Astrocyte (in vitro differentiated cells and primary cell): ENCODE measurements at regions not wholly inside any gene's neighbourhood (a gene's known extent, or its start where the extent isn't known, plus 50 kb on each side); places are given as distances from the start of the nearest gene placed in this dataset.

ENCODE experiments used
- DNase-seq: peaks from one replicate; pipeline ENCODE4 v3.0.0-alpha.2; 2010; ENCODE audit warnings: low read depth
- FAIRE-seq: peaks from 2 replicates; lab custom pipeline; 2011; peaks lifted over from hg19 to GRCh38; lab: Jason Lieb, UNC
- H2AFZ ChIP-seq: 2 replicates; pipeline ENCODE4 v1.6.0; 2012; ENCODE audit warnings: low read depth, low read length, inconsistent platforms
- H3K27ac ChIP-seq: 2 replicates; pipeline ENCODE4 v1.5.1; 2011; ENCODE audit warnings: low read depth, low read length, inconsistent platforms
- H3K27me3 ChIP-seq: 2 replicates; pipeline ENCODE4 v1.6.0; 2011; ENCODE audit warnings: low read length, inconsistent platforms; ENCODE audit not compliant: insufficient read depth
- H3K36me3 ChIP-seq: 2 replicates; pipeline ENCODE4 v1.5.1; 2011; ENCODE audit warnings: low read length, inconsistent platforms; ENCODE audit not compliant: insufficient read depth
- H3K4me1 ChIP-seq: 2 replicates; pipeline ENCODE4 v1.5.1; 2011; ENCODE audit warnings: low read length, inconsistent platforms; ENCODE audit not compliant: insufficient read depth
- H3K4me2 ChIP-seq: 2 replicates; pipeline ENCODE4 v1.6.0; 2012; ENCODE audit warnings: low read length, inconsistent platforms
- H3K4me3 ChIP-seq: 2 replicates; pipeline ENCODE4 v1.5.1; 2011; ENCODE audit warnings: low read depth, mild to moderate bottlenecking, low read length, inconsistent platforms; ENCODE audit not compliant: insufficient read depth
- H3K79me2 ChIP-seq: 2 replicates; pipeline ENCODE4 v1.6.0; 2012; ENCODE audit warnings: mild to moderate bottlenecking, low read length, inconsistent platforms; ENCODE audit not compliant: insufficient read depth
- H3K9ac ChIP-seq: 2 replicates; pipeline ENCODE4 v1.6.0; 2012; ENCODE audit warnings: mild to moderate bottlenecking, low read length, inconsistent platforms
- H3K9me3 ChIP-seq: 2 replicates; pipeline ENCODE4 v1.5.1; 2012; ENCODE audit warnings: low read depth, mild to moderate bottlenecking, low read length, inconsistent platforms; ENCODE audit not compliant: insufficient read depth
- H4K20me1 ChIP-seq: 2 replicates; pipeline ENCODE4 v1.6.0; 2012; ENCODE audit warnings: low read length, inconsistent platforms; ENCODE audit not compliant: insufficient read depth
- H3K27ac Mint-ChIP-seq: one replicate; pipeline ENCODE4 v1.8.0; 2021; ENCODE audit warnings: mild to moderate bottlenecking, mixed read lengths; ENCODE audit not compliant: unreplicated experiment
- H3K27me3 Mint-ChIP-seq: one replicate; pipeline ENCODE4 v1.8.0; 2021; ENCODE audit warnings: low read depth, mixed read lengths; ENCODE audit not compliant: unreplicated experiment
- H3K36me3 Mint-ChIP-seq: one replicate; pipeline ENCODE4 v1.8.0; 2021; ENCODE audit warnings: low read depth, mixed read lengths; ENCODE audit not compliant: unreplicated experiment
- H3K4me1 Mint-ChIP-seq: one replicate; pipeline ENCODE4 v1.8.0; 2021; ENCODE audit warnings: low read depth, mixed read lengths; ENCODE audit not compliant: unreplicated experiment
- H3K4me3 Mint-ChIP-seq: one replicate; pipeline ENCODE4 v1.8.0; 2021; ENCODE audit warnings: mild to moderate bottlenecking, moderate library complexity, mixed read lengths; ENCODE audit not compliant: unreplicated experiment
- H3K9me3 Mint-ChIP-seq: one replicate; pipeline ENCODE4 v1.8.0; 2021; ENCODE audit warnings: mild to moderate bottlenecking, mixed read lengths; ENCODE audit not compliant: unreplicated experiment
- CTCF ChIP-seq: IDR thresholded peaks from 2 replicates; pipeline ENCODE4 v1.5.1; 2011; ENCODE audit warnings: low read depth, mild to moderate bottlenecking, inconsistent platforms, low read length, moderate library complexity; ENCODE audit not compliant: insufficient read depth
- EZH2 ChIP-seq: IDR thresholded peaks from 2 replicates; pipeline ENCODE4 v1.6.1; 2012; ENCODE audit warnings: mild to moderate bottlenecking, low read length, inconsistent platforms; ENCODE audit not compliant: insufficient read depth

- Mint-ChIP-seq H3K4me3 (no peak overlapping the region), H3K36me3 (no peaks in the 10 kb centered on the region), H3K27me3 (no peaks in the 10 kb centered on the region), H3K4me1 (no peaks in the 10 kb centered on the region), H3K27ac (no peak overlapping the region), H3K9me3 (peaks cover 7% of the 10 kb centered on the region)
- no peak for FAIRE-seq
- no peak for DNase-seq
- Histone ChIP-seq H4K20me1 (no peaks in the 10 kb centered on the region), H3K4me2 (no peak overlapping the region), H3K79me2 (no peaks in the 10 kb centered on the region), H3K9me3 (no peaks in the 10 kb centered on the region), H3K4me3 (no peak overlapping the region), H3K27ac (no peak overlapping the region), H2AFZ (no peak overlapping the region), H3K36me3 (no peaks in the 10 kb centered on the region), H3K9ac (no peak overlapping the region), H3K4me1 (no peaks in the 10 kb centered on the region), H3K27me3 (no peaks in the 10 kb centered on the region)
- no peak for TF ChIP-seq CTCF
- no peak for TF ChIP-seq EZH2
Measured at GRCh38 chr9:19689328-19690101, 99.3 kb downstream of the SLC24A2 start.

GRCh38 chr9:19683715-19684114 is 105.1 kb downstream of the SLC24A2 start:
- Mint-ChIP-seq H3K9me3 (peaks cover 3% of the 10 kb centered on the region), H3K27ac (no peak overlapping the region), H3K4me3 (no peak overlapping the region), H3K27me3 (no peaks in the 10 kb centered on the region), H3K36me3 (no peaks in the 10 kb centered on the region), H3K4me1 (peaks cover 1% of the 10 kb centered on the region)
- no peaks in the 10 kb centered on the region for H4K20me1 ChIP-seq
- FAIRE-seq (no peak), DNase-seq (no peak)
- H3K9ac ChIP-seq = no peak overlapping the region
- H3K4me1 ChIP-seq = no peaks in the 10 kb centered on the region
- TF ChIP-seq EZH2 (no peak), CTCF (no peak)
- H3K27ac ChIP-seq = no peak overlapping the region
- H2AFZ ChIP-seq = no peak overlapping the region
- no peak overlapping the region for H3K4me3 ChIP-seq
- H3K79me2 ChIP-seq = no peaks in the 10 kb centered on the region
- no peaks in the 10 kb centered on the region for H3K27me3 ChIP-seq
- no peak overlapping the region for H3K4me2 ChIP-seq
- no peaks in the 10 kb centered on the region for H3K36me3 ChIP-seq
- no peaks in the 10 kb centered on the region for H3K9me3 ChIP-seq

GRCh38 chr9:19682397-19682796 is 106.4 kb downstream of the SLC24A2 start:
- FAIRE-seq (no peak), DNase-seq (no peak)
- Histone ChIP-seq H3K9ac (no peak overlapping the region), H3K4me3 (no peak overlapping the region), H2AFZ (no peak overlapping the region), H3K27ac (no peak overlapping the region), H3K36me3 (no peaks in the 10 kb centered on the region), H3K4me2 (no peak overlapping the region), H3K4me1 (no peaks in the 10 kb centered on the region), H4K20me1 (no peaks in the 10 kb centered on the region), H3K79me2 (no peaks in the 10 kb centered on the region), H3K27me3 (no peaks in the 10 kb centered on the region), H3K9me3 (no peaks in the 10 kb centered on the region)
- Mint-ChIP-seq H3K4me3 (no peak overlapping the region), H3K36me3 (no peaks in the 10 kb centered on the region), H3K27ac (no peak overlapping the region), H3K27me3 (no peaks in the 10 kb centered on the region), H3K4me1 (peaks cover 1% of the 10 kb centered on the region), H3K9me3 (peaks cover 3% of the 10 kb centered on the region)
- TF ChIP-seq CTCF = no peak
- no peak for TF ChIP-seq EZH2
